ENCODE measurements at regions not wholly inside any gene's neighbourhood (a gene's known extent, or its start where the extent isn't known, plus 50 kb on each side); places are given as distances from the start of the nearest gene placed in this dataset.

- TF ChIP-seq SUZ12 (IDR thresholded peaks at IDR 0.05; ENCODE audit: extremely low read depth, insufficient read depth, insufficient read length) = no peak
- TF ChIP-seq ZNF274 (IDR thresholded peaks at IDR 0.05; ENCODE audit: low read depth, low read length) = no peak
- TF ChIP-seq YY1 (IDR thresholded peaks at IDR 0.05; ENCODE audit: insufficient read depth, insufficient read length) = no peak
These were observed 173.1 kb upstream of the NYAP2 start for GRCh38 chr2:225226441-225226840.
